GM23338 (cell line): ENCODE measurements at regions not wholly inside any gene's neighbourhood (a gene's known extent, or its start where the extent isn't known, plus 50 kb on each side); places are given as distances from the start of the nearest gene placed in this dataset.

Experiments used
- ATAC-seq: fragments of 200-7000 bp; cut with Tn5 transposase; 3 replicates; pipeline ENCODE4 v1.9.1; 2020
- DNase-seq: peaks from one replicate; pipeline ENCODE4 v3.0.0-alpha.2; 2015; ENCODE audit warnings: low spot score
- H2AFZ ChIP-seq: fragments of 200-600 bp; sonication (generic); 2 replicates; pipeline ENCODE4 v1.8.0; 2016; ENCODE audit warnings: antibody characterized with exemption, mild to moderate bottlenecking, moderate library complexity
- H3F3A ChIP-seq: fragments of 200-600 bp; sonication (generic); replicated peaks from 2 replicates; pipeline ENCODE4 v1.8.0; 2017; ENCODE audit warnings: antibody characterized with exemption, mixed run types, low read depth
- H3K27ac ChIP-seq: fragments of 200-600 bp; sonication (generic); 2 replicates; pipeline ENCODE4 v1.6.1; 2016; ENCODE audit warnings: low read depth
- H3K27me3 ChIP-seq: fragments of 200-600 bp; sonication (generic); 2 replicates; pipeline ENCODE4 v1.8.0; 2016; ENCODE audit warnings: mild to moderate bottlenecking, mixed run types, moderate library complexity; ENCODE audit not compliant: insufficient read depth
- H3K36me3 ChIP-seq: fragments of 200-600 bp; sonication (generic); 2 replicates; pipeline ENCODE4 v1.8.0; 2016; ENCODE audit warnings: mild to moderate bottlenecking; ENCODE audit not compliant: insufficient read depth
- H3K4me1 ChIP-seq: fragments of 200-600 bp; sonication (generic); 2 replicates; pipeline ENCODE4 v1.8.0; 2016; ENCODE audit warnings: mild to moderate bottlenecking, moderate library complexity; ENCODE audit not compliant: insufficient read depth
- H3K4me2 ChIP-seq: fragments of 200-600 bp; sonication (generic); 2 replicates; pipeline ENCODE4 v1.7.1; 2017; ENCODE audit warnings: mixed run types
- H3K4me3 ChIP-seq: fragments of 200-600 bp; sonication (generic); 2 replicates; pipeline ENCODE4 v1.6.1; 2016; ENCODE audit warnings: mixed run types
- H3K79me2 ChIP-seq: fragments of 200-600 bp; sonication (generic); replicated peaks from 2 replicates; pipeline ENCODE4 v1.8.0; 2017; ENCODE audit warnings: mild to moderate bottlenecking; ENCODE audit not compliant: insufficient read depth
- H3K9me2 ChIP-seq: fragments of 200-600 bp; sonication (generic); 2 replicates; pipeline ENCODE4 v1.8.0; 2017; ENCODE audit not compliant: insufficient read depth
- H4K20me1 ChIP-seq: fragments of 200-600 bp; sonication (generic); replicated peaks from 2 replicates; pipeline ENCODE4 v1.8.0; 2017; ENCODE audit warnings: mild to moderate bottlenecking; ENCODE audit not compliant: insufficient read depth
- H3K27ac Mint-ChIP-seq: 2 replicates; pipeline ENCODE4 v1.8.0; 2020; ENCODE audit warnings: inconsistent platforms, mild to moderate bottlenecking, moderate library complexity, mixed read lengths
- H3K27me3 Mint-ChIP-seq: 3 replicates; pipeline ENCODE4 v1.8.0; 2022; ENCODE audit warnings: low read depth, mild to moderate bottlenecking, moderate library complexity, mixed read lengths, inconsistent platforms; ENCODE audit not compliant: insufficient read depth, poor library complexity
- H3K36me3 Mint-ChIP-seq: 3 replicates; pipeline ENCODE4 v1.8.0; 2021; ENCODE audit warnings: low read depth, mild to moderate bottlenecking, inconsistent platforms, moderate library complexity, mixed read lengths
- H3K4me1 Mint-ChIP-seq: 3 replicates; pipeline ENCODE4 v1.8.0; 2020; ENCODE audit warnings: mild to moderate bottlenecking, inconsistent platforms, mixed read lengths
- H3K4me3 Mint-ChIP-seq: 3 replicates; pipeline ENCODE4 v1.8.0; 2021; ENCODE audit warnings: moderate library complexity, mild to moderate bottlenecking, inconsistent platforms, mixed read lengths
- H3K9me3 Mint-ChIP-seq: 3 replicates; pipeline ENCODE4 v1.8.0; 2020; ENCODE audit warnings: moderate library complexity, mild to moderate bottlenecking, inconsistent platforms, mixed read lengths
- CREB1 ChIP-seq: fragments of 250-450 bp; sonication (Bioruptor Pico); IDR thresholded peaks from 2 replicates; pipeline ENCODE4 v1.5.0; 2020; ENCODE audit warnings: low read depth, mild to moderate bottlenecking, moderate library complexity
- CTCF ChIP-seq, 2 experiments: fragments of 200-600 bp in 1 of 2; sonication (generic) in 1 of 2; conservative IDR thresholded peaks; 2 replicates each; pipeline versions ENCODE4 v1.5.1 to v1.6.1; 2016 to 2017; ENCODE audit warnings: antibody characterized with exemption in 2 of 2, low read depth in 2 of 2, mild to moderate bottlenecking in 2 of 2, moderate library complexity in 1 of 2
- ETS1 ChIP-seq: IDR thresholded peaks from 2 replicates; pipeline ENCODE4 v1.6.1; 2016; ENCODE audit warnings: antibody characterized with exemption
- EZH2 ChIP-seq: fragments of 200-600 bp; sonication (generic); IDR thresholded peaks from one replicate; pipeline ENCODE4 v1.8.0; 2017; ENCODE audit warnings: antibody characterized with exemption, mild to moderate bottlenecking, low read depth; ENCODE audit not compliant: unreplicated experiment
- EZH2phosphoT487 ChIP-seq: fragments of 200-600 bp; sonication (generic); IDR thresholded peaks from one replicate; pipeline ENCODE4 v1.8.1; 2018; ENCODE audit warnings: antibody characterized with exemption; ENCODE audit not compliant: unreplicated experiment
- JUNB ChIP-seq: IDR thresholded peaks from one replicate; pipeline ENCODE4 v1.6.1; 2016; ENCODE audit warnings: antibody characterized with exemption; ENCODE audit not compliant: unreplicated experiment
- NANOG ChIP-seq: IDR thresholded peaks from 2 replicates; pipeline ENCODE4 v1.6.1; 2016; ENCODE audit warnings: antibody characterized with exemption, borderline replicate concordance
- REST ChIP-seq: IDR thresholded peaks from one replicate; pipeline ENCODE4 v1.6.1; 2018; ENCODE audit warnings: antibody characterized with exemption; ENCODE audit not compliant: unreplicated experiment
- STAT1 ChIP-seq: IDR thresholded peaks from one replicate; pipeline ENCODE4 v1.6.1; 2016; ENCODE audit warnings: antibody characterized with exemption; ENCODE audit not compliant: unreplicated experiment
- ZNF114 ChIP-seq: fragments of 250-450 bp; sonication (Bioruptor Pico); IDR thresholded peaks from 2 replicates; pipeline ENCODE4 v1.5.0; 2020; ENCODE audit warnings: mild to moderate bottlenecking, moderate library complexity
- ZNF331 ChIP-seq: fragments of 250-450 bp; sonication (Bioruptor Pico); IDR thresholded peaks from 2 replicates; pipeline ENCODE4 v1.5.0; 2020; ENCODE audit warnings: low read depth, mild to moderate bottlenecking, moderate library complexity
- ZNF462 ChIP-seq: fragments of 250-450 bp; sonication (Bioruptor Pico); IDR thresholded peaks from 2 replicates; pipeline ENCODE4 v1.5.0; 2020; ENCODE audit warnings: mild to moderate bottlenecking, moderate library complexity

GRCh38 chr5:170164087-170164486, 58.4 kb downstream of the FOXI1 start:
- H4K20me1 ChIP-seq, result no peaks in the 10 kb centered on the region
- Mint-ChIP-seq H3K9me3 (no peaks in the 10 kb centered on the region), H3K4me1 (no peaks in the 10 kb centered on the region), H3K4me3 (no peak overlapping the region), H3K27ac (no peak overlapping the region), H3K27me3 (peaks cover 7% of the 10 kb centered on the region), H3K36me3 (no peaks in the 10 kb centered on the region)
- H3K4me1 ChIP-seq, result no peaks in the 10 kb centered on the region
- no peak overlapping the region for H3K27ac ChIP-seq
- H3K79me2 ChIP-seq, result no peaks in the 10 kb centered on the region
- H3K9me2 ChIP-seq, result no peaks in the 10 kb centered on the region
- H3K36me3 ChIP-seq, result no peaks in the 10 kb centered on the region
- no peak overlapping the region for H2AFZ ChIP-seq
- DNase-seq (no peak), ATAC-seq (no peak)
- TF ChIP-seq EZH2, result no peak
- TF ChIP-seq ETS1, result no peak
- no peak for TF ChIP-seq CTCF (conservative IDR thresholded peaks at IDR 0.05; ENCODE audit: low read depth in 2 of 2)
- no peak for TF ChIP-seq EZH2phosphoT487
- no peak for TF ChIP-seq REST
- TF ChIP-seq NANOG, result no peak
- TF ChIP-seq ZNF331 (CRISPR knock-in tag), result no peak
- TF ChIP-seq CREB1 (CRISPR knock-in tag), result no peak
- no peak for TF ChIP-seq JUNB
- TF ChIP-seq ZNF114 (CRISPR knock-in tag), result no peak
- no peak for TF ChIP-seq STAT1
- no peak for TF ChIP-seq ZNF462 (CRISPR knock-in tag)
- no peaks in the 10 kb centered on the region for H3F3A ChIP-seq
- no peaks in the 10 kb centered on the region for H3K27me3 ChIP-seq
- H3K4me2 ChIP-seq, result no peak overlapping the region
- no peak overlapping the region for H3K4me3 ChIP-seq
